ENCODE measurements at regions not wholly inside any gene's neighbourhood (a gene's known extent, or its start where the extent isn't known, plus 50 kb on each side); places are given as distances from the start of the nearest gene placed in this dataset.

GRCh38 chr4:160386846-160387245 lies 1284.0 kb downstream of the RAPGEF2 start:
- TF ChIP-seq CTCF (IDR thresholded peaks at IDR 0.05; ENCODE audit: low read depth, low read length): no peak
- TF ChIP-seq EZH2phosphoT487 (IDR thresholded peaks at IDR 0.05; ENCODE audit: low read depth): no peak

All from OCI-LY3 (cell line).